M059J (cell line): ENCODE measurements at regions not wholly inside any gene's neighbourhood (a gene's known extent, or its start where the extent isn't known, plus 50 kb on each side); places are given as distances from the start of the nearest gene placed in this dataset.
"Not testable (repeated sequence)": the region's sequence is repeated elsewhere in the genome, so short reads cannot be mapped to it uniquely, and the experiment has no call there.

ENCODE experiments used
- DNase-seq: peaks from one replicate; pipeline ENCODE4 v3.0.0-alpha.2; 2012; ENCODE audit warnings: low read depth

DNA sequence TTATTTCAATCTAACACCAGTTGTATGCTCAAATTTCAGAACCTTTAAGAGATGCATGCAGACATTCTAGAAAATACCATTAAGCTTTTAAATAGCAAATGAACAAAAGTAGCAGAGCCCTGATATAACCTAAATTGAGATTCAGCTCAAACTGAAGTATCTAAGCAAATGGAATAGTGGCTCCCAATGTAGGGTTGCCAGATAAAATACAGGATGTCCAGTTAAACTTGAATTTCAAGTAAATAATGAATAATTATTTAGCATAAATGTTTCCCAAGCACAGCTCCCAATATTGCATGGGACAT is 171.1 kb upstream of the ATP11B start:
- DNase-seq, result no peak

DNA sequence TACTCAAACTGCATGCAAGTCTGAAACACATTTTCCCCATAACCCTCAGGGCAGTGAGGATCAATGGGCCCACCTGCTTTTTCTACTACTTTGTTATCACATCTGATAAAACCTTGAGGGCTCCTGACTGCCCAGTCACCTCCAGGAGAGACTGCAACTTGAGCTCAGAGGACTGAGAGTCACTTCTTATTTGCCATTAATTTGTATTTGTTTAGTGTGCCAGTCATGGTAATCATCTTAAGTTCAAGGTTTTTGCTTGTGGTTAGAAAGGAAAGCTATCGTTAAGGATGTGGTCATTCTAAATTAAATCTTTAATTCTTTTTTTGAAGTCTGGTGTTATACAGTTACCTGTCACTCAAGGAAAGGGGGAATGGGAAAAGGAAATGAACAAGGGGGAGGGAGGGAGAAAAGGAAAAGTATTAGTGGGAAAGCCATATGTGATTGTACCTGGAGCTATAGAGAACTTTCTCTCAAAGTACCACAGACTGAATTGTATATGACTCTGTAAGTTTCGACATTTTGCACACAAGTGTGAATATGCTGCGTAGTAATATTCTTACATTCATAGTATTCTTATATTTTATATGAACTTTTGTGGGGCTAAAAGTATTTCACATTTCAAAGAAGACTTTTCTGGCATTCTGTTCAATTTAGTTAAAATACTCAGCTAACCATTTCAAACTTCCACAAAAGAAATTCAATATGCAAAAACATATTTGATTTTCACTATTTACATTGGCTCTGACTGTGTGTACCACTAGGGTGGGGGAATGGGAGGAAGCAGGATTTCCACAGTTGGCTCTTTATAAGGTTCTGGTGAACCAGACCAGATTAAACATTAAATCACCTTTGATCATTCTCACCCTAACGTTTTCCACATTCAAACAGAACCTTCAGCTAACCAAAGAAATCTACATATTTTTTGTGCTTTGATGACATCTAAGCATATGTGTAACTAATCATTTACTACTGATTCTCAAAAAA is 166.5 kb upstream of the ATP11B start:
- DNase-seq, result peak; percentile 52

DNA sequence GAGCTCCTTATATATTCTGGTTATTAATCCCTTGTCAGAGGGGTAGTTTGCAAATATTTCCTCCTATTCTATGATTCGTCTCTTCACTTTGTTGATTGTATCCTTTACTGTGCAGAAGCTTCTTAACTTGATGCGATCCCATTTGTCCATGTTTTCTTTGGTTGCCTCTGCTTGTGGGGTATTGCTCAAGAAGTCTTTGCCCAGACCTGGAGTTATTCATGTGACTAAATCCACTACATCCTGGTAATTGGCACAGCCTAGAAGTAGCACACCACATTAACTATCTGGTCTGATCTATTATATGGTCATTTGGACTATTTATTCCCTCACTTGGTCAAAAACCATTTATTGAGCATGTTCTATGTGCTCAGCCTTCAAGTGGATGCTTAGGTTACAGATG is 164.8 kb upstream of the ATP11B start:
- no peak for DNase-seq

DNA sequence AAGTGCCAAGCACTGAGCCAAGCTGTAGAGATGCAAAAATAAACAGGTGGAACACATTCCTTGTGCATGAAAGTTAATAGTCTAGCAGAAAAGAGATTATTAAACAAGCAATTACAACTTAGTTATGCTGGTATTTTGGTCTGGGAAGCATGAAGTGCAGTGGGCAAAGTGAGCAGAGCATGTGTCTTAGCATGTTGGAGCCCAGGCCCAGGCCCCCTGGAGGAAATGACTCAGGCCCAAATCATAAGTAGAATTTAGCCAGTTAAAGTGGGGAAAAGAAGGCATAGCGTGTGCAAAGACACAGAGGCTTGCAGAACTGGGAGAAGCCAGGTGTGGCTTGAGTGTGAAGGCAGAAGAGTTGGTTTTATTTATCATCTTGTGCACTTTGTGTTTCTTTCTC is 163.8 kb upstream of the ATP11B start:
- DNase-seq, result peak; percentile 12

DNA sequence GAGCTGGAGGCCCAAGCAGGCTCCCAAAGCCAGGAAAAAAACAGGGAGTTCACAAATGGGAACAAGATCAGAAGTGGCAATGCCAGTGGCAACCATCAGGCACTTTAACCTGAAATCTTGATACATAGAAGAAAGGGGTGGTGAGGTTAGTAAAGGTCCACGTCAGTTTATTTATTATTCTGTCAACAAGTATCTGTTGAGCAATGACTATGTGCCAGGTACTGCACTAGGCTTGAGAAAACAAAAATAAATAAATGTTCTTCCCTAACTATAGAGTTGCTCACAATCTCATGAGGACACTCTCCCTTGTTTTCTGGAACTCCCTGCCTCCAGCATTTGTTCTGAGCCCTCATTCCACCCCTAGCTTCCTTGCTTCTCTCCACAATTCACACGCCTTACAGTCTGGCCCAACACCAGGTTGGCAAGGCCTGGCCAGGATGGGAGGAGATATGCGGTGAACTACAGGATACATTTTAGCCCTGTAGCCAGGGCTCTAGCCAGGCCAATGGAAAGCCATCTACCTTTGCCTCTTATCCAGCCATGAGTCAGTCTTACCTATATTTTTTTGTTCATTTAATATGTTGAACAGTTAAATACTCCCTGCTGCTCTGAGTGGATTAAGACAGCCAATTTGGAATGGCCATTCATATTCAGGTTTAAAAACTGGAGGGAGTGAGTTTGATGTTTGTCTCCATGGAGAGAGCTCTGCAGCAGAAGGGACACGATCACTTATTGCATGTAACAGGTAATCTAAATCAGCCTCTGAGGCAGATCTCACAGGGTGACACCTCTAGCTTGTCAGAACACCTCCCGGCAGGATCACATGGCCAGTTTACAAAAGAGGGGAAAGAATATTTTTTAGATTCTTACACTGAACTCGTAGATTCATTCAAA is 161.9 kb upstream of the ATP11B start:
- DNase-seq, result no peak

DNA sequence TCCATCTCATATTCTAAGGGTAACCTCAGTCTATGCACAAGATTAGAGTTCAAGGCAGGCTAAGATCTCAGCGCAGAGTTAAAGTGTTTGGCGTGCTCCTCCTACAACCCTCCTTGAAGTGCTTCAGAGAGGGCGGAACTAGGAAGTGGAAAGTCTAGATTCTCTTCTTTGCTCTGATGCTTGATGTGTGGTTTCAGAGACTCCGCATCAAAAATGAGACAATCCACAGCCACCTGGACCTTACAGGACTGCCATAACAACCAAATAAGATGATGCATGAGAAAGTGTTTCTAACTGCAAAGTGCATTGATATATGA is 161.3 kb upstream of the ATP11B start:
- DNase-seq, result no peak

DNA sequence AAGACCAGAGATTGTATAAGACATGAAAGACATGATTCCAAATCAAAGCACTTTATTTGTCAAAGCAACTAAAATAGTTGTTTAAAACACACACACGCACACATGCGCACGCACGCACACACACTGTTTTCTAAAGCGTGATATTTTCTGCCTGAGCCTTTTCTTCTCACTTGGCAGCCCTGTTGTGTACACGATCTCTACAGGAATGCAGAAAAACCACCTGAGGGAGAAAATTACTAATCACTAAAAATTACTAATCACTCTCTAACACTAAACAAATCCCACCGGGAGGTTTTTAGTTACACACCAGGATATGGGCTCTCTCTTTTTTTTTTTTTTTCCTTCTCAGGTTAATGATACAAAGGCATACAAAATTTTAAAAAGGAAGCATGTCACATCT is 160.1 kb upstream of the ATP11B start:
- no peak for DNase-seq

DNA sequence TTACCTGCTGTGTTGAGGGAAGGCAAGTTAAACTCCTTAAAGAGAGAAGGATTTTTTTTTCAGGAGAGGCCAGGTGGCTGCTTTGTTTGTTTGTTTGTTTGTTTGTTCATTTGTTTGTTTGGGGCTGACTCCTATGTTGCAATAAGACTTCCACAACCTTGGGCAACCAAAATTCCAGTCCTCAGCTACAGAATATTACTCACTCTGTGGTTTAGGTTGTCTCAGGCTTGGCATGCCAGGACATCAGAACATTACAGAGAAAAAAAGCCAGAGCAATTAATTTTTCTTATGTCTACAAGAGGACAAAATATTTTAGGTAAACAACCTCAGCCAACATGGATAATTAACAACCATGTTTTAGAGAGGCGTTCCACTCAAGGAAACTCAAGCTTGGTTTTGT is 156.7 kb upstream of the ATP11B start:
- DNase-seq, result peak; percentile 55

DNA sequence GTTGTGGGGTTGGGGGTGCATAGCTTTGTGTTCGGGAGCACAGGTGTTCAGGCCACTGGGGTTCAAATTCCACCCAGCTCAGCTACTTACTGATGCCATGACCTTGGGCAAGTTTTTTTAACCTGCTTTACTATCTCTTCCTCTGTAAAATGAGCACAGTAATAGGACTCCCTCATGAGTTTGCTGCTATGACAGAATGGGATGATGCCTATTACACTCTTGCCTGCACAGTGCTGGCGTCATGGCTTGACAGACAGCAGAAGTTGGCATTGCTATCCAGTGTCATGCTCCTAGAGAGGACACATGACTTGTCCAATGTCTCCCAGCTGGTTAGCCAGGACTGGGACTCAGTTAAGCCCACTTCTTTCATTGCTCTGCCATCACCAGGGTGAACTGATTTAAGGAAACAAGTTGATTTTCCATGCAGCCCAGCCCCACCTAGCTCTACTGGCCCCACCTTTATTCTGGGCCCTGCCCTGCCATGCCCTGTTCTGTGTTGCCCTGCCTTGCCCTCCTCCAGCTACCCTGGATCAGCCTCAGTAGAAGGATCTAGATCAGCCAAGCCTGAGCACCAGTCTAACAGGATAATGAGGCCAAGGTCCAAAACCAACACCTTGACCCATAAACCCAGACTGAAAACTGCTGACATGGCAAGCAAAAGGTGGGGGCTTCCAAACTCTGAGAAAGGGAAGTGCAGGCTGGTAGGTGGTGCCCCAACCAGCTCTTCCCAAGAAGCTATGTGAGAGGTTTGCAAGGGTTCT is 155.8 kb upstream of the ATP11B start:
- no peak for DNase-seq

DNA sequence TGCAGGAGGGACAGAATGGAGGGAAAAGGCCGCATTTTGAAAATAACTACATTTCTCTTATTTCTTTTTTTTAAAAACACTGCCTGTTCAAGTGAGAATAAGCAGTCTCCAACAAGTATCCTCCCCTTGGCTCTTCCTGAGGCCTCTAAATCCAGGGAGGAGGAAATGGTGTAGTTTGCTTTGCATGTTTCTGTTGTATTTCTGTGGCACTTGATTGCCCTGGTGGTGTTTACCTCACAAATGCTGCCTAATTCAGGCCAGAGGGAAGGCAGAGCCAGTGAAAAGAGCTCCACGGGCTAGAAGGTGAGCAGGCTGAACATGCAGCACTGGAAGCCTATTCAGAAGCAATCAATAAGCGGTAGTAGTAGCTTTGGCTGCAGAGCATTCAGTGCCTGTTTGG is 149.3 kb upstream of the ATP11B start:
- no peak for DNase-seq

DNA sequence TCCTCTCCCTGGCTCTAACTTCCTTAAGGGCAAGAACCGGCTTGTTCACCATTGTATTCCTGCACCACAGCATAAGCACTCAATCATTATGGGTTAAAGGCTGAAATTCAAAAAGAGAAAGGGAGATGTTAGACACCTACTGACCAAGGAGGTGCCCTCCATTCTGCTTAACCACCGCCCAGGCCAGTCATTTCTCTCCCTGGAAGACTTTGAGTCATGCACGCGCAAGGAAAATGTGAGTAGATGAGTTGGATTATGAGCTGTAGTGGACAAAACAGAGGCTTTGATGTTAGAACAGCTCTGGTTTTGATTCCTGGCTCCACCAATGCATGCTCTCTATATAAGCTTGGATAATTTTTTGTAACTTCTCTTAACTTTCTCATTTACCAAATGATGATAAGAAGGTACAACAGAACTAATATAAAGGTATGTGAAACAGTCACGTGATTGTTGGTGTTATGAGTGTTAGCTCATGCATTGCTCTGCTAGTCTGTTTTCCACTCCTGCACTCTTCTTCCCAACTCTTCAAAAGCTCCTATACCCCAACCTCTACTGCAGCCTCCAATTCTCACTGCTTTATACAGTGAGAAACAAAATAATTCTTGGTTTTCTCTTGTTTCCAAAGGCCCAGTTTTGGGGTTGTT is 148.4 kb upstream of the ATP11B start:
- peak; percentile 15 for DNase-seq

DNA sequence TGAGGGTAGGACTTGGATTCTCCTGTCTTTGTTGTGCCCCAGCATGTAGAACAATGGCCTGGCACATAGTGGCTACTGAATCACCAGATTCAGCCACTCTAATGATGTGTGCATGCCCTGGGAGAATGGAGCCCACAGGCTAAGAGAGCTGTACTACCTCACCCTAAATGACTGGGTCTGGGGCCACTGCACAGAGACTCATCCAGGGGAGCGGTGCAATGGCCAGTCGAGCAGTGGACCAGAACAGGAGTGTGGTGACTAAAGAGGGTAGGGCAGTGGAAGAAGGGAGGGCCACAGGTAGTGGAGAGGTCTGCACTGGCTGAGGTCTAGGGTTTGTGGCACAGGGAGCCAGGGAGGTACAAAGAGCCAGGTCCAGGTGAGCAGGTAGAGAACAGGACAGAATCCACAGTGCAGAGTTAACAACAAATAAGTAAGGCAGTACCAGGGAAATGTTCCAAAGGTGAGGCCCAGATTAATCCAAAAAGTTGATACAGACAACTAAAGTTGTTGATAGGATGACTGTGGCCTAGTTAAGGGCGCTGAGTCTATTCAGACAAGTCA is 142.7 kb upstream of the ATP11B start:
- no peak for DNase-seq

DNA sequence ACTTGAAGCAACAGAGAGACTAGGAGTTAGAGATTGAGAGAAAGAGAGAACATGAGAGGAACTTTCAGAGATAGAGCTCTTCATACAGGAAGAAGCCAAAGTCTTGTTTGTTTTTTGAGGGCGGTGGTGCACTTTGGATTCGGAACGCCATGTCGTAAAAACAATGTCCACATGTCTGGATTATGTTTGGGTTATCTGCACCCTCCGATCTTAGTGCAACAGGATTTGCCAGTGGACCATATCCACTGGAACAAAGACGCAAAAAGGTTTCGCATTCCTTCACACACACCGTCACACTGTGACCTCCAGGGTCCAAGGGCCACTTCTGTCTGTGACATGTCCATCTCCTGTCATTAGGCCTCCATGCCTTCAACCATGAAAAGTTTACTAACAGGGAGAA is 141.8 kb upstream of the ATP11B start:
- no peak for DNase-seq

DNA sequence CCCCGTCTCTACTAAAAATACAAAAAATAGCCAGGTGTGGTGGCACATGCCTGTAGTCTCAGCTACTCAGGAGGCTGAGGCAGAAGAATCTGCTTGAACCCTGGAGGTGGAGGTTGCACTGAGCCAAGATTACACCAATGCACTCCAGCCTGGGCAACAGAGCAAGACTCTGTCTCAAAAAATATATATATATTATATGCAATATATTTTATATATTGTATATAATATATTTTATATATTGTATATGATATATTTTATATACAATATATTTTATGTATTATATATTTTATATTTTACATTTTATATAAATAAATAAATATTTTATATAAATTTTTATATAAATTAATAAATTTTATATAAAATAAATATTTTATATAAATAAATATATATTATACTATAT is 140.2 kb upstream of the ATP11B start:
- DNase-seq, result not testable (repeated sequence)

DNA sequence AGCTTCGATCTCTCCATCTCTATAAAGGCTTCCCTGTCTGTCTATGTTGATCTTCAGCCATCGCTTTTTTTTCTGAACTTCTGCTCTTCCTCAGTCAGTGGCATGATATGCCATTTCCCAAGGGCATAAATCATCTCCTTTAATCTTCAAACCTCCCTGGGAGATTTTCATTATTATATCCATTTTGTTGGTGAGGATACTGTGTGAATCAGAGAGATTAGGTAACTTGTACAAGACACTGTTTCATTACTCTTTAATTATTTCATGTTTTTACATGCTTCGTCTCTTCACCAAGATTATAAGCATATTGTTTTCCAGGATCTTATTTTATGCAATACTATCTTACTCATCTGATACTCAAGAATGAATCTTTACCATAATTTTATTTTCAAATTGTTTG is 124.8 kb upstream of the ATP11B start:
- no peak for DNase-seq

DNA sequence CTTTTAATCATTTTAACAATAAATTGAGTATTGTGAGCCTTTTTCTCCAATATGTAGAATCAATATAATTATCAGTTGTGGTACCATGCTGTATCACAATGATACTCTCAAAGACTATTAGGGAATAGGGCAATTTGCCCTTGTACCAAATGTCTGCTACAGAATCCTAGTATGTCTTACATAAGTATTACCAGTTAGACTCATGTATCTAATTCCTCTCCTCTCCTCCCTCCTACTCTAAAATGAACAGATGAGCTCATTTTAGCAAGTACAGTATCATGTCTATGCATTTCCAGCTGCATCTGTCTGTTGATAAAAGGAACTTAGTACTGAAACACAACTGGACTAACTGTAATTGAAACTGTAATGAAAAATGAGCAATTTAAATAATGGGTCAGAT is 124.3 kb upstream of the ATP11B start:
- no peak for DNase-seq

DNA sequence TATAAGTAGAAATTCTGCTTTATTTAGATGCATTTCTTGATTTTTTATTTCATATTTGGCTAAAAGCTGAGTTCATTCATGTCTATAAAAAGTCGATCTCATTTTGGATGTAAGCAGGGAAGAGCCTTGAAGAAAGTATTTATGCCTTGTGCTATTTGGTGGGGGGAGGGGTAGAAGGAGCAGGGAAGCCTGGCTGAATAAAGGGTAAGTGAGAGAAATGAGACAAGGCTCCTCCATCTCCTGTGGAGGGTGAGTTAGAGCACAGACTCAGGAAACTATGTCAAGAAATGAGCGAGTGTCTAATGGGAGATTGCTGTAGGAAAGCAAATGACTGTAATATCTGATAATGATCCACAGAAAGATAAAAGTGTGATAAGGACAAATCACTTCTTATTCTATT is 121.8 kb upstream of the ATP11B start:
- no peak for DNase-seq

DNA sequence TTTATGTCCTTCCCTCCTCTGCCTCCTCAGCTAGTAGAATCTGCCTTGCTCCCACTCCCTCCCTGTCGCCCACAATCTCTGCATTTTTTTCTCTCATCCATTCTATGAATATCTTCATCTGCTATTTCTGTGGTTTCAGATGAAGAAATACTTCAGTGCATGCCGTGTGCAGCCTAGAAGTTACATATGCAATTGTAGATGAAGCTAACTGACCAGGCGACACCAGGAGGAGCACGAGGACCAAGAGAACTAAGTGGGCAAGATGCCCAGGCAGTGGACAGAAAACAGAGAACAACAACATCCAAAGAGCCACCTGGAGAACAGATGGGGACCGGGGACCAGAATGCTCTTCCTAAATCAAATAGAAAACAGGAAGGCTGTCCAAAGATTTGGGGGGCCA is 121.4 kb upstream of the ATP11B start:
- peak; percentile 30 for DNase-seq

DNA sequence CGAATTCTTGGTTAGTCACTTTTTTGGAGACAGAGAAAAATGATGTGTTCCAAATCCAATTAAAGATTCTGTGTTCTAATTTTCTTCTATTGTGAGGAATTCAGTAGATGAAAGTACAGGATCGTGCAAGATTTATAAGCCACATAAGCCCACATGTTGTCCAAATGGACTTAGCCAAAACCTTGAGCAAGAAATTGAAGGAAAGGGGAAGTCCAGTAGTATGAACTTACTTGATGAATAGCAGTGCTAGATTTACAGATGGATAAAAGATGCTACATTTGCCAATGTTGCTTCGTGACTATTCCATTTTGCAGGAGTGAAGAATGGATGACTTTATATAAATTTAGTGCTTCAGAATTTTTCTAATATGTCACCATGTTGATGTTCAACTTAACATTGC is 120.0 kb upstream of the ATP11B start:
- no peak for DNase-seq

DNA sequence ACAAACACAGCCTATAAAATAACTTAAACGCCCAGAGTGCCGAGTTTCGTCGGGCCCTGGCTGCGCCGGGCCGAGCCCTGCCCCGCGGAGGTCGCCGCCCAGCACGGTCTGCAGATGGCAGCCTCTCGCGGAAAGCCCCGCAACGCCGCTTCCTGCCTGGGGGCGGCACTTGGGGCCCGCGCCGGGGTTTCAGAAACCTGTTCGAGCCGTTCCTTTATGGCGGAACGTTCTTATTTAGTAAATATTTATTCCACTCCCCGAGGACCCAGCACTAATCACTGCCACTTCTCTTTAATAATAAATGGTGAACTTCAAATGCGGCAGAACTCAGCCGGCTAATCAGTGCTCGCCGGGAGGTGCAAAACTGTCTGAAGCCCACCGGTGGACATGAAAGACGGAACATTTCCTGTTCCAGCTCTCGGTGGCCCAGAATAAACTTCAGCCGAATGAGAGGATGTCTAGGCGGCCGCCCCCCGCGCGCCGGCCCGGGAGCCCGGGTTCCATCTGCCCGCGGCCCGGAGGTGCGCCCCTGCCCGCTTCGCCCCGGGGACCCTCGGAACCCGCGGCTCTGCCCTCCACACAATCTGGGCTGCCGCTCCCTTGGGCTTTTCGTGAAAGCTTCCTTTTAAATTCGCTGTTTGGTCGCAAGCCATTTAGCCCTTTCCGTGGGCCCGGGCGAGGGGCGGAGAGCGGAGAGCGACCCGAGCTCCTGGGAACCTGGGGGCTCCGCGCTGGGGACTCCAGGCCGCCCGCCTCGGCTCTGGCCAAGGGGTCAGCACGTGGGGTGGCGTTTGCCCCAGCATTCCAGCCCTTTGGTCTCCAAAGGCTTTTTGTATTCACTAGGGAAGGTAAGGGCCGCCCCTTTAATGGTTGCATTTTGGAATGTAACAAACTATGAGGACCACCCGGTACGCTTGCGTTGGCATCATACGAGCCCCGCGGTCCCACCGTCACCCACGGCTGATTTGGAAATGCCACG is 110.8 kb upstream of the ATP11B start:
- peak; percentile 44 for DNase-seq
